ENCODE measurements at regions not wholly inside any gene's neighbourhood (a gene's known extent, or its start where the extent isn't known, plus 50 kb on each side); places are given as distances from the start of the nearest gene placed in this dataset.
"Not testable (repeated sequence)": the region's sequence is repeated elsewhere in the genome, so short reads cannot be mapped to it uniquely, and the experiment has no call there.

- intact Hi-C loops (cut with micrococcal nuclease), result no loop called here
Observed at GRCh38 chrX:130552444-130553073, 150.8 kb downstream of the RBMX2 start.

DNA sequence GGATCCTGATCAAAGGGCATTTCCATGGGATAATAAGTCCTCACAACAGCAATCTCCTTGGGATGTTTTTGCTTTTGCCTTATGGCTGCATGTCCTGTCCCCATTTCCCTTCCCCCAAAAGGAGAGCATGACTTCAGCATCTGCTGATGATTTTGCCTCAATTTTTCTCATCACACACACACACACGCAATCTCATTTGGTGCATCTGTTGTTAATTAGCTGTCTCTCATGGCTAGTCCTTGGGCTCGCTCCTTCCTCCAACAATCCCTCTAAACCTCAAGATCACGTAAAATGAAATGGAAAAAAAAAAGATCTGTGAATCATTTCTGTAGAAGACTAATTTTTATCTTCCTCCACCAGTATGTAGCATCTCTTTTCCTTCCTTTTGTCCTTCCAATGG, 153.6 kb downstream of the RBMX2 start:
- intact Hi-C loops (cut with micrococcal nuclease), result no loop called here

GRCh38 chrX:130555757-130556156, 154.0 kb downstream of the RBMX2 start:
- intact Hi-C loops (cut with micrococcal nuclease), result no loop called here

- intact Hi-C loops (cut with micrococcal nuclease), result no loop called here
Observed at GRCh38 chrX:130556951-130557350, 155.2 kb downstream of the RBMX2 start.

DNA sequence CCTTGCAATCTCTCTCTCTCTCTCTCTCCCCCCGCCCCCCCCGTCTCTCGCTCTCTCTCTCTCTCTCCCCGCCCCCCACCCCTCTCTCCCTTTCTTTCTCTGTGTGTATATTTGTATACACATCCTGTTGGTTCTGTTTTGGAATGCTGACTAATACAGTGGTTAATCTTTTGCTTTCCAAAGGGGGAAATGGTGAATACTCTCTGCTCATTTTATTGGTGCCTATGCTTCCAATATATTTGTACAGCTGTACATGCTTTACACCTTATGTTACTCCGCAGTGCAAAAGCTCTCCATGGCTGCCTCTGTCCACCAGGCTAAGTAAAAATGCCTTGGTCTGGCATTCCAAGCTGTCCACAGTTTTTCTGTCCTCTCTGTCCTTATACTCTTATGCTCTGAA, 158.8 kb downstream of the RBMX2 start:
- intact Hi-C loops (cut with micrococcal nuclease), result no loop called here

- intact Hi-C loops (cut with micrococcal nuclease), result no loop called here
Observed at GRCh38 chrX:130561930-130562329, 160.1 kb downstream of the RBMX2 start.

GRCh38 chrX:130563476-130563875, 161.7 kb downstream of the RBMX2 start:
- intact Hi-C loops (cut with micrococcal nuclease), result no loop called here

GRCh38 chrX:130566028-130566683, 164.4 kb downstream of the RBMX2 start:
- intact Hi-C loops (cut with micrococcal nuclease), result no loop called here

GRCh38 chrX:130573030-130573429, 171.2 kb downstream of the RBMX2 start:
- intact Hi-C loops (cut with micrococcal nuclease), result not testable (repeated sequence)
